ENCODE measurements at regions not wholly inside any gene's neighbourhood (a gene's known extent, or its start where the extent isn't known, plus 50 kb on each side); places are given as distances from the start of the nearest gene placed in this dataset.

DNA sequence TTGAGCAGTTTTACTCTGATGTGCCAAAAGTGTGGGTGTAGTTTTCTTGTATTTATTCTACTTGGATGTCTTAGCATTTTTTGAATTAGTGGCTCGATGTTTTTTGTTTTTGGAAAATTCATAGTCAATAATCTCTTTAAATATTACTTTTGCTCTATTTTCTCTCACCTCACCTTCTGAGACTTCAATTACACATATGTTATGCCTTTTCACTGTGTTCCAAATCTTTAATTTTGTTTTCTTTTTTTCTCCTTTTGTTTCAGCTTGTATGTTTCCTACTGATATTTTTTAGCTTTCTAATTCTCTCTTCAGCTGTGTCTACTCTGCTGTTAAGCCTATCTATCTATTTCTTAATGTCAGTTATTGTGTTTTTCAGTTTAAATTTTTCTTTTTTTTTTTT is 69.5 kb downstream of the ZNF503 start:
- ATAC-seq (ENCODE audit: insufficient read depth, low read depth) (no peak), DNase-seq (no peak)
- no peaks in the 10 kb centered on the region for H3K9me3 ChIP-seq (ENCODE audit: insufficient read depth, low read length, severe bottlenecking)
- H3K79me2 ChIP-seq (ENCODE audit: insufficient read depth, low read length) = no peaks in the 10 kb centered on the region
- TF ChIP-seq, protein P1, sequence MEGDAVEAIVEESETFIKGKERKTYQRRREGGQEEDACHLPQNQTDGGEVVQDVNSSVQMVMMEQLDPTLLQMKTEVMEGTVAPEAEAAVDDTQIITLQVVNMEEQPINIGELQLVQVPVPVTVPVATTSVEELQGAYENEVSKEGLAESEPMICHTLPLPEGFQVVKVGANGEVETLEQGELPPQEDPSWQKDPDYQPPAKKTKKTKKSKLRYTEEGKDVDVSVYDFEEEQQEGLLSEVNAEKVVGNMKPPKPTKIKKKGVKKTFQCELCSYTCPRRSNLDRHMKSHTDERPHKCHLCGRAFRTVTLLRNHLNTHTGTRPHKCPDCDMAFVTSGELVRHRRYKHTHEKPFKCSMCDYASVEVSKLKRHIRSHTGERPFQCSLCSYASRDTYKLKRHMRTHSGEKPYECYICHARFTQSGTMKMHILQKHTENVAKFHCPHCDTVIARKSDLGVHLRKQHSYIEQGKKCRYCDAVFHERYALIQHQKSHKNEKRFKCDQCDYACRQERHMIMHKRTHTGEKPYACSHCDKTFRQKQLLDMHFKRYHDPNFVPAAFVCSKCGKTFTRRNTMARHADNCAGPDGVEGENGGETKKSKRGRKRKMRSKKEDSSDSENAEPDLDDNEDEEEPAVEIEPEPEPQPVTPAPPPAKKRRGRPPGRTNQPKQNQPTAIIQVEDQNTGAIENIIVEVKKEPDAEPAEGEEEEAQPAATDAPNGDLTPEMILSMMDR (IDR thresholded peaks at IDR 0.05; ENCODE audit: borderline replicate concordance, extremely low read depth, low read length, poor library complexity, severe bottlenecking) = no peak
- no peak for TF ChIP-seq EZH2 (IDR thresholded peaks at IDR 0.05; ENCODE audit: borderline replicate concordance, low read depth, low read length, severe bottlenecking)
- H4K20me1 ChIP-seq (ENCODE audit: insufficient read depth, low read length) = no peaks in the 10 kb centered on the region
- H3K36me3 ChIP-seq (ENCODE audit: insufficient read depth, low read length) = no peaks in the 10 kb centered on the region
- H3K27ac ChIP-seq (ENCODE audit: low read length) = no peak overlapping the region
- H3K27me3 ChIP-seq (ENCODE audit: insufficient read depth, low read length, poor library complexity) = no peaks in the 10 kb centered on the region
- no peak overlapping the region for H3K9ac ChIP-seq (ENCODE audit: low read depth, low read length)
- no peak overlapping the region for H3K4me2 ChIP-seq (ENCODE audit: insufficient read depth, low read length)
- no peaks in the 10 kb centered on the region for H3K4me1 ChIP-seq (ENCODE audit: insufficient read depth, low read length)
- H3K4me3 ChIP-seq (ENCODE audit: low read depth in 1 of 2, low read length in 2 of 2) = no peak overlapping the region
- no peak overlapping the region for H2AFZ ChIP-seq (ENCODE audit: low read depth, low read length)

DNA sequence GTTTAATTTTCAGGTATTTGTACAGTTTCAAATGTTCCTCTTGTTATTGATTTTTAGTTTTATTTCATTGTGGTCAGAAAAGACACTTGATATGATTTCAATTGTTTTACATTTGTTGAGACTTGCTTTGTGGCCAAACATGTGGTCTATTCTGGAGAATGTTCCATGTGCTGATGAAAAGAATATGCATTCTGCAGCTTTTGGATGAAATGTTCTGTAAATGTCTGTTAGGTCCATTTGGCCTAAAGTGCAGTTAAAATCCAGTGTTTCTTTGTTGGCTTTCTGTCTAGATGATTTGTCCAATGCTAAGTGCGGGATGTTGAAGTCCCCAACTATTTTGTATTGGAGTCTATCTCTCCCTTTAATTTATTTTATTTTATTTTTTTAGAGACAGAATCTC is 70.5 kb downstream of the ZNF503 start:
- no peaks in the 10 kb centered on the region for H3K4me1 ChIP-seq (ENCODE audit: insufficient read depth, low read length)
- no peaks in the 10 kb centered on the region for H4K20me1 ChIP-seq (ENCODE audit: insufficient read depth, low read length)
- no peak overlapping the region for H2AFZ ChIP-seq (ENCODE audit: low read depth, low read length)
- no peak overlapping the region for H3K4me3 ChIP-seq (ENCODE audit: low read depth in 1 of 2, low read length in 2 of 2)
- H3K79me2 ChIP-seq (ENCODE audit: insufficient read depth, low read length) = no peaks in the 10 kb centered on the region
- H3K36me3 ChIP-seq (ENCODE audit: insufficient read depth, low read length) = no peaks in the 10 kb centered on the region
- H3K9me3 ChIP-seq (ENCODE audit: insufficient read depth, low read length, severe bottlenecking) = no peaks in the 10 kb centered on the region
- no peak for ATAC-seq (ENCODE audit: insufficient read depth, low read depth)
- no peak overlapping the region for H3K4me2 ChIP-seq (ENCODE audit: insufficient read depth, low read length)
- no peak for DNase-seq
- TF ChIP-seq, protein P1 (IDR thresholded peaks at IDR 0.05; ENCODE audit: borderline replicate concordance, extremely low read depth, low read length, poor library complexity, severe bottlenecking) = no peak
- no peak for TF ChIP-seq EZH2 (IDR thresholded peaks at IDR 0.05; ENCODE audit: borderline replicate concordance, low read depth, low read length, severe bottlenecking)
- H3K27me3 ChIP-seq (ENCODE audit: insufficient read depth, low read length, poor library complexity) = peaks cover 2% of the 10 kb centered on the region
- no peak overlapping the region for H3K27ac ChIP-seq (ENCODE audit: low read length)
- no peak overlapping the region for H3K9ac ChIP-seq (ENCODE audit: low read depth, low read length)

DNA sequence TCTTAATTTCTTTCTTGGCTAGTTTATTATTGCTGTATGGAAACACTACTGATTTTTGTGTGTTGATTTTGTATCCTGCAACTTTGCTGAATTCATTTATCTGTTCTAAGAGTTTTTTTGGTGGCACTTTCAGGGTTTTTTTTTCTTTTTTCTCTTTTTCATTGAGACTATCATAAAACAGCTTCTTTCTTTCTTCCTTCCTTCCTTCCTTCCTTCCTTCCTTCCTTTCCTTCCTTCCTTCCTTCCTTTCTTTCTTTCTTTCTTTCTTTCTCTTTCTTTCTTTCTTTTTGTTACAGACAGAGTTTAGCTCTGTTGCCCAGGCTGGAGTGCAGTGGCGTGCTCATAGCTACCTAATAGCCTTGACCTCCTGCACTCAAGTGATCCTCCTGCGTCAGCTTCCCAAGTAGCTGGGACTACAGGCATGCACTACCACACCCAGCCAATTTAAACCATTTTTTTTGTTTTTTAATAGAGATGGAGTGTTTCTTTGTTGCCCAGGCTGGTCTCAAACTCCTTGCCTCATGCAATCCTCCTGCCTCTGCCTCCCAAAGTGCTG is 72.3 kb downstream of the ZNF503 start:
- TF ChIP-seq, protein P1 (IDR thresholded peaks at IDR 0.05; ENCODE audit: borderline replicate concordance, extremely low read depth, low read length, poor library complexity, severe bottlenecking) = no peak
- no peak for TF ChIP-seq EZH2 (IDR thresholded peaks at IDR 0.05; ENCODE audit: borderline replicate concordance, low read depth, low read length, severe bottlenecking)
- no peak for DNase-seq

DNA sequence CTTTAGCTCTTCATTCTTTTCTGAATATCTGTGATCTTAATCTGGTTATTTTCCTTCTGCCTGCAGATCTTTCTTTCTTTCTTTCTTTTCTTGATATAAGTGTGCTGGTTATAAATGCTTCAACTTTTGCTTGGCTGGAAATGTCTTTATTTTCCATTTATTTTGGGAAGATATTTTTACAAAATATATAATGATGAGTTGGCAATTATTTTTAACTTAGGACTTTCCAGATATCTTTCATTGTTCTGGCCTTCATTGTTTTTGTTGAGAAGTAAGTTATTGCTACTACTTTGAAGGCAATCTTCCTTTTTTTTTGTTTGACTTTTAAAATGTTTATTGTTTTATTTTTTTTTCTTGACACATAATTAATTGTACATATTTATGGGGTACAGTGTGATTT is 75.3 kb downstream of the ZNF503 start:
- H3K9ac ChIP-seq (ENCODE audit: low read depth, low read length) = no peak overlapping the region
- H3K4me3 ChIP-seq (ENCODE audit: low read depth in 1 of 2, low read length in 2 of 2) = no peak overlapping the region
- H4K20me1 ChIP-seq (ENCODE audit: insufficient read depth, low read length) = no peaks in the 10 kb centered on the region
- no peak overlapping the region for H3K4me2 ChIP-seq (ENCODE audit: insufficient read depth, low read length)
- H3K27ac ChIP-seq (ENCODE audit: low read length) = no peak overlapping the region
- peaks cover 6% of the 10 kb centered on the region for H3K27me3 ChIP-seq (ENCODE audit: insufficient read depth, low read length, poor library complexity)
- no peak for TF ChIP-seq EZH2 (IDR thresholded peaks at IDR 0.05; ENCODE audit: borderline replicate concordance, low read depth, low read length, severe bottlenecking)
- TF ChIP-seq, protein P1 (IDR thresholded peaks at IDR 0.05; ENCODE audit: borderline replicate concordance, extremely low read depth, low read length, poor library complexity, severe bottlenecking) = no peak
- no peaks in the 10 kb centered on the region for H3K36me3 ChIP-seq (ENCODE audit: insufficient read depth, low read length)
- DNase-seq (no peak), ATAC-seq (ENCODE audit: insufficient read depth, low read depth) (no peak)
- no peak overlapping the region for H2AFZ ChIP-seq (ENCODE audit: low read depth, low read length)
- no peaks in the 10 kb centered on the region for H3K79me2 ChIP-seq (ENCODE audit: insufficient read depth, low read length)
- H3K9me3 ChIP-seq (ENCODE audit: insufficient read depth, low read length, severe bottlenecking) = no peaks in the 10 kb centered on the region
- H3K4me1 ChIP-seq (ENCODE audit: insufficient read depth, low read length) = no peaks in the 10 kb centered on the region

More for the DNA sequence above, 72.3 kb downstream of the ZNF503 start:
- H2AFZ ChIP-seq (ENCODE audit: low read depth, low read length) = no peak overlapping the region
- no peak overlapping the region for H3K4me3 ChIP-seq (ENCODE audit: low read depth in 1 of 2, low read length in 2 of 2)
- no peak overlapping the region for H3K9ac ChIP-seq (ENCODE audit: low read depth, low read length)
- H3K27me3 ChIP-seq (ENCODE audit: insufficient read depth, low read length, poor library complexity) = peaks cover 6% of the 10 kb centered on the region
- H3K36me3 ChIP-seq (ENCODE audit: insufficient read depth, low read length) = no peaks in the 10 kb centered on the region
- no peaks in the 10 kb centered on the region for H3K4me1 ChIP-seq (ENCODE audit: insufficient read depth, low read length)
- no peak overlapping the region for H3K27ac ChIP-seq (ENCODE audit: low read length)
- no peaks in the 10 kb centered on the region for H3K79me2 ChIP-seq (ENCODE audit: insufficient read depth, low read length)
- H3K4me2 ChIP-seq (ENCODE audit: insufficient read depth, low read length) = no peak overlapping the region
- no peaks in the 10 kb centered on the region for H3K9me3 ChIP-seq (ENCODE audit: insufficient read depth, low read length, severe bottlenecking)
- no peak for ATAC-seq (ENCODE audit: insufficient read depth, low read depth)
- H4K20me1 ChIP-seq (ENCODE audit: insufficient read depth, low read length) = no peaks in the 10 kb centered on the region

All from DND-41 (cell line).